ENCODE measurements at regions not wholly inside any gene's neighbourhood (a gene's known extent, or its start where the extent isn't known, plus 50 kb on each side); places are given as distances from the start of the nearest gene placed in this dataset.

DNA sequence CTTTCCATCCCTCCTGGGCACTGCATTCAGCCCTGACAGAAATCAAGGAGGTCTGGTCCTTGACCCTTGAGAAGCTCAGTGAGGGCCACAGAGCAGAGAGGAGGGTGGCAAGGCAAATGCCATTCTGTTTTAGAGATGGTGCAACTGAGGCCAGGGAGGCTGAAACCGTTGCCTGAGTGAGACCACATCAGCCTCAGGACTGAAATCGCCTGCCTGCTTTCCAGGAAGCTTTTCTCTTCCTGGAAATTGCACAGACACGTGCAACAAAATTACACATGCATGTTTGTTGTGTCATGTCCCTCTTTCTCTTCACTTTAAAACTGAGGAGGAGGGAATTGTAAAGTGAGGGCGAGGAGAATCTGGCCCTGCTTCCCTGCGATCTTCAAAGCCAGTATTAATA lies 113.7 kb upstream of the PDE10A start:
- DNase-seq: no peak
- no peaks in the 10 kb centered on the region for H3K4me1 ChIP-seq (ENCODE audit: low read length)
- no peaks in the 10 kb centered on the region for H3K79me2 ChIP-seq (ENCODE audit: low read length)
- TF ChIP-seq, protein P1, sequence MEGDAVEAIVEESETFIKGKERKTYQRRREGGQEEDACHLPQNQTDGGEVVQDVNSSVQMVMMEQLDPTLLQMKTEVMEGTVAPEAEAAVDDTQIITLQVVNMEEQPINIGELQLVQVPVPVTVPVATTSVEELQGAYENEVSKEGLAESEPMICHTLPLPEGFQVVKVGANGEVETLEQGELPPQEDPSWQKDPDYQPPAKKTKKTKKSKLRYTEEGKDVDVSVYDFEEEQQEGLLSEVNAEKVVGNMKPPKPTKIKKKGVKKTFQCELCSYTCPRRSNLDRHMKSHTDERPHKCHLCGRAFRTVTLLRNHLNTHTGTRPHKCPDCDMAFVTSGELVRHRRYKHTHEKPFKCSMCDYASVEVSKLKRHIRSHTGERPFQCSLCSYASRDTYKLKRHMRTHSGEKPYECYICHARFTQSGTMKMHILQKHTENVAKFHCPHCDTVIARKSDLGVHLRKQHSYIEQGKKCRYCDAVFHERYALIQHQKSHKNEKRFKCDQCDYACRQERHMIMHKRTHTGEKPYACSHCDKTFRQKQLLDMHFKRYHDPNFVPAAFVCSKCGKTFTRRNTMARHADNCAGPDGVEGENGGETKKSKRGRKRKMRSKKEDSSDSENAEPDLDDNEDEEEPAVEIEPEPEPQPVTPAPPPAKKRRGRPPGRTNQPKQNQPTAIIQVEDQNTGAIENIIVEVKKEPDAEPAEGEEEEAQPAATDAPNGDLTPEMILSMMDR (IDR thresholded peaks at IDR 0.05; ENCODE audit: low read length): no peak
- TF ChIP-seq EZH2 (optimal IDR thresholded peaks at IDR 0.05; ENCODE audit: low read depth, low read length) (no peak), EZH2phosphoT487 (IDR thresholded peaks at IDR 0.05; ENCODE audit: low read length) (no peak)
- no peaks in the 10 kb centered on the region for H3K9me3 ChIP-seq (replicated peaks; ENCODE audit: insufficient read depth, low read length)
- H4K20me1 ChIP-seq (ENCODE audit: insufficient read depth, low read length): no peaks in the 10 kb centered on the region
- no peak overlapping the region for H3K4me2 ChIP-seq (ENCODE audit: low read depth, low read length)
- no peak overlapping the region for H3K27ac ChIP-seq (ENCODE audit: low read length)
- no peaks in the 10 kb centered on the region for H3K9me2 ChIP-seq (replicated peaks; ENCODE audit: insufficient read depth, low read length)
- no peak overlapping the region for H3K4me3 ChIP-seq (ENCODE audit: low read length)
- H3K36me3 ChIP-seq (replicated peaks; ENCODE audit: insufficient read depth, low read length): no peaks in the 10 kb centered on the region
- no peak overlapping the region for H3K9ac ChIP-seq (ENCODE audit: low read length)
- H3K27me3 ChIP-seq (replicated peaks; ENCODE audit: insufficient read depth, low read length): no peaks in the 10 kb centered on the region
- no peaks in the 10 kb centered on the region for H3F3A ChIP-seq (ENCODE audit: insufficient read depth, low read length)
- H2AFZ ChIP-seq (ENCODE audit: low read length): no peak overlapping the region

DNA sequence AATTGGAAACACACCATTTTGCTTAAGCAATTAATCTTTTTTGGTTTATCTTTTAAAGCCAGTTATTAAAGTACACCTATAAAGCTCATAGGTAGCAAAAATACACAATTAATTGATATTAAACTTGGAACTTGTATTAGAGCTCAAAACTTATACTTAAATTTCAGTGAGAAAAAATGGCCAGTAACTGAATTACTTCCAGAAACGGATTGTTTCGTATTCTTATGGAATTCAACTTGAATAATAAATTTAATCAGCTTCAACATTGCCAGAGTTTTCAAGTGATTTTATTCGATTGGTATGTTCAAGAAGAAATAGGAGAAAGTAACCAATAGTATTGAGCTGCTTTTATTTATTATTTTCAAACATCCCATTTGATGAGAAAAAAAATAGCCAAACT lies 112.7 kb upstream of the PDE10A start:
- Histone ChIP-seq H3K9me3 (replicated peaks; ENCODE audit: insufficient read depth, low read length) (no peaks in the 10 kb centered on the region), H3K4me2 (ENCODE audit: low read depth, low read length) (no peak overlapping the region)

DNA sequence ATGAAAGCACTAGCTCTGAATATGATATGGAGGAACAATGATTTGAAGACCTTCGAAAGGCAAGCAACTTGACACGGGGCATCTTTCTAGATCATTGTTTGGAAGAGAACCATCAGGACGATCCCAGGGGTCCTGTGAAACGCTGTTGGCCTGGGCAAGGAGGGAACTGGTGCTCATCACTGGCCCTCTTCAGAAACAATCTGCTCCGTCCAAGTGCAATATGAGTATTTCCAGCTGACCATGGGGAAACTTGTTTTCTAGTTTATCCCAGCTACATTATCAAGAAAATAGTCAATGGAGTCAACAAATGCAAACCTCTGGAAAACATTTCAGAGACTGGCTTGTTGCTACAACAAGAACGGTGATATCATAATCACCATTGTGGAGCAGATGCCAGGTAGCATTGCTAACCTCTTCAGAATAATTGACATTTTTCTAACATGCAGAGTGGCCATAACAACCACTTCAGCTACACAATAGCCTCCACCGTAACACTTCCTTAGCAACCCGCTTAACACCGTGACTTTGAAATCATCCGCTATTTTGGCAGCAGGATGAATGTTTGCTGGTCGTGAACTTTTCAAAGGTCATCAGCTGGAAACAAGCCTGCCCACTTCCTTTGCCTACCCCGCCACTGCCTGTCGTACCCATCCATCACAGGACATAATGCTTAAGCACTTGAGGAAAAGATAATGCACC lies 112.0 kb upstream of the PDE10A start:
- no peak overlapping the region for H3K9ac ChIP-seq (ENCODE audit: low read length)
- H3K4me2 ChIP-seq (ENCODE audit: low read depth, low read length): no peak overlapping the region
- TF ChIP-seq, protein P1 (IDR thresholded peaks at IDR 0.05; ENCODE audit: low read length): no peak
- TF ChIP-seq EZH2phosphoT487 (IDR thresholded peaks at IDR 0.05; ENCODE audit: low read length) (no peak), EZH2 (optimal IDR thresholded peaks at IDR 0.05; ENCODE audit: low read depth, low read length) (no peak)
- no peaks in the 10 kb centered on the region for H3K4me1 ChIP-seq (ENCODE audit: low read length)
- H3K9me2 ChIP-seq (replicated peaks; ENCODE audit: insufficient read depth, low read length): no peaks in the 10 kb centered on the region
- H3K9me3 ChIP-seq (replicated peaks; ENCODE audit: insufficient read depth, low read length): no peaks in the 10 kb centered on the region
- no peaks in the 10 kb centered on the region for H3K79me2 ChIP-seq (ENCODE audit: low read length)
- no peaks in the 10 kb centered on the region for H3K27me3 ChIP-seq (replicated peaks; ENCODE audit: insufficient read depth, low read length)
- H3F3A ChIP-seq (ENCODE audit: insufficient read depth, low read length): no peaks in the 10 kb centered on the region
- no peak for DNase-seq
- no peak overlapping the region for H3K27ac ChIP-seq (ENCODE audit: low read length)
- no peaks in the 10 kb centered on the region for H3K36me3 ChIP-seq (replicated peaks; ENCODE audit: insufficient read depth, low read length)
- H4K20me1 ChIP-seq (ENCODE audit: insufficient read depth, low read length): no peaks in the 10 kb centered on the region
- no peak overlapping the region for H2AFZ ChIP-seq (ENCODE audit: low read length)
- no peak overlapping the region for H3K4me3 ChIP-seq (ENCODE audit: low read length)

More for the DNA sequence above, 112.7 kb upstream of the PDE10A start:
- TF ChIP-seq EZH2phosphoT487 (IDR thresholded peaks at IDR 0.05; ENCODE audit: low read length) (no peak), EZH2 (optimal IDR thresholded peaks at IDR 0.05; ENCODE audit: low read depth, low read length) (no peak)
- TF ChIP-seq, protein P1 (IDR thresholded peaks at IDR 0.05; ENCODE audit: low read length): no peak
- Histone ChIP-seq H3K36me3 (replicated peaks; ENCODE audit: insufficient read depth, low read length) (no peaks in the 10 kb centered on the region), H2AFZ (ENCODE audit: low read length) (no peak overlapping the region), H3K4me1 (ENCODE audit: low read length) (no peaks in the 10 kb centered on the region), H3K27me3 (replicated peaks; ENCODE audit: insufficient read depth, low read length) (no peaks in the 10 kb centered on the region), H4K20me1 (ENCODE audit: insufficient read depth, low read length) (no peaks in the 10 kb centered on the region), H3K4me3 (ENCODE audit: low read length) (no peak overlapping the region), H3K79me2 (ENCODE audit: low read length) (no peaks in the 10 kb centered on the region), H3F3A (ENCODE audit: insufficient read depth, low read length) (no peaks in the 10 kb centered on the region), H3K27ac (ENCODE audit: low read length) (no peak overlapping the region), H3K9ac (ENCODE audit: low read length) (no peak overlapping the region), H3K9me2 (replicated peaks; ENCODE audit: insufficient read depth, low read length) (no peaks in the 10 kb centered on the region)
- no peak for DNase-seq

Measured in MM.1S (cell line).